K562 (cell line): ENCODE measurements at regions not wholly inside any gene's neighbourhood (a gene's known extent, or its start where the extent isn't known, plus 50 kb on each side); places are given as distances from the start of the nearest gene placed in this dataset.
"Not testable (repeated sequence)": the region's sequence is repeated elsewhere in the genome, so short reads cannot be mapped to it uniquely, and the experiment has no call there.

Experiments
- ATAC-seq: fragments of 200-7000 bp; cut with Tn5 transposase; 3 replicates; pipeline ENCODE4 v1.9.1; 2020; ENCODE audit warnings: moderate library complexity
- BruUV-seq: library from RNA; stranded (reverse); fragments of 400-500 nt; replicated peaks from 2 replicates; lab custom pipeline; 2021; lab: Mats Ljungman, UMichigan
- CTCF ChIA-PET: fragments of 300-600 bp; formaldehyde crosslinking; extraction: SDS; loops from one replicate; lab custom pipeline; 2021; ENCODE audit warnings: low intra/inter-chr PET ratio; lab: Yijun Ruan, JAX
- POLR2A ChIA-PET: fragments of 300-600, 350-650 bp; sonication (Branson Sonifier 250); formaldehyde crosslinking; extraction: SDS; loops from one replicate; lab custom pipeline; 2021; ENCODE audit warnings: antibody characterized with exemption, inconsistent platforms; lab: Yijun Ruan, JAX
- DNase-seq, 4 experiments: peaks; one replicate each; pipeline versions ENCODE4 v3.0.0 to v3.0.0-alpha.2; 2011 to 2018; ENCODE audit warnings: low spot score in 3 of 4, mixed read lengths in 3 of 4; ENCODE audit errors: extremely low read depth in 1 of 4
- FAIRE-seq: peaks from 2 replicates; lab custom pipeline; 2011; peaks lifted over from hg19 to GRCh38; lab: Jason Lieb, UNC
- H2AFZ ChIP-seq: 2 replicates; pipeline ENCODE4 v1.6.0; 2011; ENCODE audit warnings: low read depth, low read length, control low read depth, inconsistent platforms
- H3K27ac ChIP-seq: fragments of 200-600 bp; 3 replicates; pipeline ENCODE4 v1.8.0; 2011; ENCODE audit warnings: low read depth, mild to moderate bottlenecking, control low read depth, inconsistent platforms, low read length, moderate library complexity, mixed read lengths; ENCODE audit errors: extremely low read depth
- H3K27me3 ChIP-seq, 2 experiments: fragments of 300-600 bp in 1 of 2; 2 replicates in 1 of 2; 3 replicates in 1 of 2; pipeline versions ENCODE4 v1.6.0 to v1.8.0; 2011; ENCODE audit warnings: inconsistent platforms in 2 of 2, low read length in 2 of 2, mild to moderate bottlenecking in 1 of 2, mixed read lengths in 1 of 2, moderate library complexity in 1 of 2; ENCODE audit not compliant: control insufficient read depth in 2 of 2, insufficient read depth in 2 of 2
- H3K36me3 ChIP-seq: fragments of 300-600 bp; 3 replicates; pipeline ENCODE4 v1.8.0; 2011; ENCODE audit warnings: mild to moderate bottlenecking, low read length, inconsistent platforms; ENCODE audit not compliant: control insufficient read depth, insufficient read depth
- H3K4me1 ChIP-seq, 2 experiments: fragments of 200-600 bp in 1 of 2; replicated peaks in 1 of 2; 2 replicates in 1 of 2; 3 replicates in 1 of 2; pipeline versions ENCODE4 v1.5.1 to v1.8.0; 2011; ENCODE audit warnings: inconsistent platforms in 2 of 2, low read length in 2 of 2, mild to moderate bottlenecking in 1 of 2, mixed read lengths in 1 of 2, moderate library complexity in 1 of 2; ENCODE audit not compliant: control insufficient read depth in 2 of 2, insufficient read depth in 2 of 2
- H3K4me2 ChIP-seq: 2 replicates; pipeline ENCODE4 v1.6.1; 2011; ENCODE audit warnings: low read length, control low read depth, inconsistent platforms, mixed read lengths; ENCODE audit not compliant: insufficient read depth
- H3K4me3 ChIP-seq: fragments of 200-600 bp; sonication (generic), shearing (Covaris generic); 2 replicates; pipeline ENCODE4 v1.5.1; 2016; ENCODE audit warnings: control low read depth, inconsistent platforms
- H3K79me2 ChIP-seq: fragments of 200-600 bp; 3 replicates; pipeline ENCODE4 v1.8.0; 2011; ENCODE audit warnings: low read length, inconsistent platforms; ENCODE audit not compliant: control insufficient read depth, insufficient read depth
- H3K9ac ChIP-seq, 2 experiments: 2 replicates each; pipeline versions ENCODE4 v1.6.0 to v1.6.1; 2011; ENCODE audit warnings: low read depth in 2 of 2, low read length in 2 of 2, control low read depth in 1 of 2, inconsistent platforms in 1 of 2, mild to moderate bottlenecking in 1 of 2, mixed read lengths in 1 of 2; ENCODE audit not compliant: insufficient read depth in 1 of 2
- H3K9me1 ChIP-seq: one replicate; pipeline ENCODE4 v1.6.0; 2011; ENCODE audit warnings: inconsistent platforms, mild to moderate bottlenecking, low read length, moderate library complexity; ENCODE audit not compliant: control insufficient read depth, insufficient read depth
- H3K9me3 ChIP-seq: replicated peaks from 2 replicates; pipeline ENCODE4 v1.5.1; 2011; ENCODE audit warnings: low read depth, low read length, inconsistent platforms; ENCODE audit not compliant: control insufficient read depth, insufficient read depth
- H4K20me1 ChIP-seq: replicated peaks from 2 replicates; pipeline ENCODE4 v1.6.1; 2011; ENCODE audit warnings: low read length, inconsistent platforms, mixed read lengths; ENCODE audit not compliant: control insufficient read depth, insufficient read depth
- KDM4B ChIP-seq, 2 experiments: fragments of 450-650 bp in 1 of 2; sonication (generic) in 1 of 2; IDR thresholded peaks; 2 replicates each; pipeline ENCODE4 v1.6.1; 2016 to 2017; ENCODE audit warnings: borderline replicate concordance in 2 of 2, antibody characterized with exemption in 1 of 2, low read depth in 1 of 2, mild to moderate bottlenecking in 1 of 2
- NR1H2 ChIP-seq: sonication (generic); formaldehyde crosslinking; IDR thresholded peaks from 2 replicates; pipeline ENCODE4 v1.4.0; 2020; ENCODE audit warnings: mild to moderate bottlenecking, missing genetic modification reagents
- WGBS: fragments of 100-300 bp; shearing (Covaris generic); methylation state at CpG from one replicate; pipeline ENCODE4 v1.1.6; 2016; ENCODE audit warnings: low coverage, mixed read lengths; ENCODE audit not compliant: insufficient coverage; ENCODE audit errors: missing lambda C conversion rate; 5-methylcytosine and 5-hydroxymethylcytosine counted together
- in situ Hi-C: fragments of 300-500 bp; cut with MboI; formaldehyde crosslinking; loops from 4 replicates; pipeline ENCODE4 v1.15.0; 2018; ENCODE audit warnings: inconsistent platforms, mixed read lengths
- intact Hi-C: fragments of 100-400 bp; cut with micrococcal nuclease; formaldehyde crosslinking; loops from 2 replicates; pipeline ENCODE4 v1.14.2; 2022
- TF ChIP-seq, protein P1 (sequence below): fragments of 450-650 bp; formaldehyde crosslinking; IDR thresholded peaks from 2 replicates; pipeline ENCODE4 v1.4.0; 2020; ENCODE audit warnings: mild to moderate bottlenecking, mixed read lengths

DNA sequence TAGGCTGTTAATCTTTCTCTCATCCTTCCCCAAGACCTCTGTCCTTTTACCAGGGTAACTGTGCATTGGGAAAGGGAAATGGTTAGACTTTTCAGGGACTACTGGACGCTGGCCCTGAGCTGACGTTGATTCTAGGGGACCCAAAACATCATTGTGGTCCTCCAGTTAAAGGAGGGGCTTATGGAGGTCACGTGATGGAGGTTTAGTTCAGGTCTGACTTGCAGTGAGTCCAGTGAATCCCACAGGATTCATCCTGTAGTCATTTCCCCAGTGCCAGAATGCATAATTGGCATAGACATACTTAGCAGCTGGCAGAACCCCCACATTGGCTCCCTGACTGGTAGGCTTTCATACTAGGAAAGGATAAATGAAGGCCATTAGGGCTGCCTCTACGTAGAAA is 246.3 kb downstream of the KCNE4 start:
- POLR2A ChIA-PET, H3K36me3 ChIP-seq, FAIRE-seq, H3K9ac ChIP-seq, BruUV-seq, H4K20me1 ChIP-seq, H3K27ac ChIP-seq, intact Hi-C loops, H3K4me3 ChIP-seq, H3K4me2 ChIP-seq, H3K79me2 ChIP-seq, H3K9me1 ChIP-seq: not testable (repeated sequence)
- WGBS = 0% methylated on average over 3 of the region's 4 CpGs
- TF ChIP-seq, protein P1, sequence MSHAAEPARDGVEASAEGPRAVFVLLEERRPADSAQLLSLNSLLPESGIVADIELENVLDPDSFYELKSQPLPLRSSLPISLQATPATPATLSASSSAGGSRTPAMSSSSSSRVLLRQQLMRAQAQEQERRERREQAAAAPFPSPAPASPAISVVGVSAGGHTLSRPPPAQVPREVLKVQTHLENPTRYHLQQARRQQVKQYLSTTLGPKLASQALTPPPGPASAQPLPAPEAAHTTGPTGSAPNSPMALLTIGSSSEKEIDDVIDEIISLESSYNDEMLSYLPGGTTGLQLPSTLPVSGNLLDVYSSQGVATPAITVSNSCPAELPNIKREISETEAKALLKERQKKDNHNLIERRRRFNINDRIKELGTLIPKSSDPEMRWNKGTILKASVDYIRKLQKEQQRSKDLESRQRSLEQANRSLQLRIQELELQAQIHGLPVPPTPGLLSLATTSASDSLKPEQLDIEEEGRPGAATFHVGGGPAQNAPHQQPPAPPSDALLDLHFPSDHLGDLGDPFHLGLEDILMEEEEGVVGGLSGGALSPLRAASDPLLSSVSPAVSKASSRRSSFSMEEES (CRISPR knock-in tag) = peak; percentile 58
- TF ChIP-seq, all 486 proteins: peak for 1; not testable (repeated sequence) for 485
- in situ Hi-C loops, H2AFZ ChIP-seq, CTCF ChIA-PET, H3K4me1 ChIP-seq, DNase-seq, ATAC-seq, H3K27me3 ChIP-seq, H3K9me3 ChIP-seq: not testable (repeated sequence)

DNA sequence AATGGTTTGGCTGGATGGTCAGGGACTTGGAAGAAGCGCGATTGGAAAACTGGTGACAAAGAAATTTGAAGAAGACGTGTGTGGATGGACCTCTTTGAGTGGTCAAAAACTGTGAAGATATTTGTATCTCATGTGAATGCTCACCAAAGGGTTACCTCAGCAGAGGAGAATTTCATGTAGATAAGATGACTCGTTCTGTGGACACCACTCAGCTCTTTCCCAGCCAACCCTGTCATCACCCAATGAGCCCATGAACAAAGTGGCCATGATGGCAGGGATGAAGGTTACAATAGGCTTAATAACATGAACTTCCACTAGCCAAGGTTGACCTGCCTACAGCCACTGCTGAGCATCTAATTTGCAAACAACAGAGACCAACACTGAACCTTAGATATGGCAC is 248.3 kb downstream of the KCNE4 start:
- no peak for TF ChIP-seq KDM4B (IDR thresholded peaks at IDR 0.05; ENCODE audit: borderline replicate concordance in 2 of 2, low read depth in 1 of 2)
- TF ChIP-seq NR1H2 (CRISPR knock-in tag) = no peak
- TF ChIP-seq, all 486 proteins: peak for 0
- Histone ChIP-seq H3K4me3 (no peak overlapping the region), H3K4me2 (no peak overlapping the region), H3K9me1 (no peaks in the 10 kb centered on the region), H3K4me1 (no peaks in the 10 kb centered on the region), H3K27ac (no peak overlapping the region), H4K20me1 (no peaks in the 10 kb centered on the region), H2AFZ (no peak overlapping the region), H3K36me3 (no peaks in the 10 kb centered on the region), H3K9ac (no peak overlapping the region), H3K79me2 (no peaks in the 10 kb centered on the region), H3K27me3 (no peaks in the 10 kb centered on the region), H3K9me3 (no peaks in the 10 kb centered on the region)
- intact Hi-C loops = loop anchor here (10.0 kb wide), 1 partner anchor 326 kb away; no protein-coding TSS in a partner anchor
- FAIRE-seq (no peak), ATAC-seq (no peak), DNase-seq (no peak)
- ChIA-PET CTCF (no interaction called here), POLR2A (no interaction called here)
- in situ Hi-C loops = no loop called here
- no TSS peak for BruUV-seq
- 0% methylated on average over 4 of the region's 4 CpGs for WGBS
